ENCODE measurements at regions not wholly inside any gene's neighbourhood (a gene's known extent, or its start where the extent isn't known, plus 50 kb on each side); places are given as distances from the start of the nearest gene placed in this dataset.

DNA sequence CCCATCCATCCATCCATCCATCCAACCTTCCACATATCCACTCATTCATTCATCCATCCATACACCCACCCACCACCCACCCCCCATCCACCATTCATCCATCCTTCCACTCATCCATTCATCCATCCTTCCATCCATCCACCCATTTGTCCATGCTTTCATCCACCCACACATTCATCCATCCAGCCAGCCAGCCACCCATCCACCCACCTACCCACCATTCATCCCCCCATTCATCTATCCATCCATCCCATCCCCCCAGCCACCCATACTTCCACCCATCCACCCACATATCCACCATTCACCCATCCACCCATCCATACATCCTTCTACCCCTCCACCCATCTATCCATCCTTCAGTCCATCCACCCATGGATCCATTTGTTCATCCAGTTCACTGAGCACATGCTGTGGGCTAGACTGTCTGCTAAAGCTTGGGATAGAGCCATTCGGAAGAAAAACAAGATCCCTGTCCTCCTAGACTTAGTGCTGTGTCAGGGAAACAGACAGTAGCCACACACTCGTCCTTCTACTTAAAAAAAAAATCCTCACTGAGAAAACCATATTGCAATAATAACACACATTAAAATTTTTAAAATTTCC is 377.5 kb downstream of the ADGRD1 start:
- TF ChIP-seq SP1 (IDR thresholded peaks at IDR 0.05) (no peak), FOXM1 (IDR thresholded peaks at IDR 0.05; ENCODE audit: borderline replicate concordance) (no peak), CTBP1 (IDR thresholded peaks at IDR 0.05; ENCODE audit: borderline replicate concordance) (no peak), TARDBP (IDR thresholded peaks at IDR 0.05) (no peak), ARNT (IDR thresholded peaks at IDR 0.05) (no peak), BHLHE40 (IDR thresholded peaks at IDR 0.05; ENCODE audit: borderline replicate concordance) (no peak), FOXK2 (IDR thresholded peaks at IDR 0.05) (no peak), HDGF (IDR thresholded peaks at IDR 0.05; ENCODE audit: borderline replicate concordance) (no peak), ELF4 (IDR thresholded peaks at IDR 0.05) (no peak), NFRKB (IDR thresholded peaks at IDR 0.05) (no peak), SUZ12 (IDR thresholded peaks at IDR 0.05) (no peak), ZNF384 (IDR thresholded peaks at IDR 0.05) (no peak), L3MBTL2 (conservative IDR thresholded peaks at IDR 0.05) (no peak)
- TF ChIP-seq, protein P1, sequence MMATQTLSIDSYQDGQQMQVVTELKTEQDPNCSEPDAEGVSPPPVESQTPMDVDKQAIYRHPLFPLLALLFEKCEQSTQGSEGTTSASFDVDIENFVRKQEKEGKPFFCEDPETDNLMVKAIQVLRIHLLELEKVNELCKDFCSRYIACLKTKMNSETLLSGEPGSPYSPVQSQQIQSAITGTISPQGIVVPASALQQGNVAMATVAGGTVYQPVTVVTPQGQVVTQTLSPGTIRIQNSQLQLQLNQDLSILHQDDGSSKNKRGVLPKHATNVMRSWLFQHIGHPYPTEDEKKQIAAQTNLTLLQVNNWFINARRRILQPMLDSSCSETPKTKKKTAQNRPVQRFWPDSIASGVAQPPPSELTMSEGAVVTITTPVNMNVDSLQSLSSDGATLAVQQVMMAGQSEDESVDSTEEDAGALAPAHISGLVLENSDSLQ (IDR thresholded peaks at IDR 0.05), result no peak
